ENCODE measurements at regions not wholly inside any gene's neighbourhood (a gene's known extent, or its start where the extent isn't known, plus 50 kb on each side); places are given as distances from the start of the nearest gene placed in this dataset.
A peak's percentile ranks its signal among the peaks of the same experiment; 100 is the strongest.

GRCh38 chr3:30470496-30470895 lies 135.9 kb upstream of the TGFBR2 start:
- H4K20me1 ChIP-seq (ENCODE audit: control insufficient read depth, extremely low read depth, insufficient read depth, low read length): no peaks in the 10 kb centered on the region
- peak in 1 of 2 donors; percentile 75 for DNase-seq (ENCODE audit: low read depth in 2 of 2)
- no peak overlapping the region for H2AFZ ChIP-seq (ENCODE audit: low read length)
- TF ChIP-seq CTCF (conservative IDR thresholded peaks at IDR 0.05 in 1 of 2, IDR thresholded peaks at IDR 0.05 in 1 of 2; ENCODE audit: low read depth in 1 of 2, low read length in 2 of 2) (no peak), EZH2 (IDR thresholded peaks at IDR 0.05; ENCODE audit: low read length, missing control alignments) (no peak)
- no peak overlapping the region for H3K4me2 ChIP-seq (ENCODE audit: extremely low read depth, insufficient read depth, low read length)
- no peaks in the 10 kb centered on the region for H3K79me2 ChIP-seq (ENCODE audit: control insufficient read depth, insufficient read depth, low read length)
- H3K4me1 ChIP-seq (ENCODE audit: control insufficient read depth, extremely low read depth, insufficient read depth, low read length): peaks cover 2% of the 10 kb centered on the region
- H3K4me3 ChIP-seq (replicated peaks in 1 of 4; ENCODE audit: control extremely low read depth in 1 of 4, insufficient read depth in 1 of 4, low read depth in 3 of 4, low read length in 4 of 4): no peak overlapping the region
- no peak overlapping the region for H3K9ac ChIP-seq (ENCODE audit: insufficient read depth, low read length)
- no peaks in the 10 kb centered on the region for H3K9me3 ChIP-seq (ENCODE audit: control insufficient read depth, insufficient read depth, low read depth, low read length)
- no peaks in the 10 kb centered on the region for H3K27me3 ChIP-seq (ENCODE audit: control insufficient read depth, insufficient read depth, low read length)
- no peaks in the 10 kb centered on the region for H3K36me3 ChIP-seq (ENCODE audit: control insufficient read depth, insufficient read depth, low read length)
- H3K27ac ChIP-seq (ENCODE audit: insufficient read depth, low read length): no peak overlapping the region

GRCh38 chr3:30471066-30471465 lies 135.3 kb upstream of the TGFBR2 start:
- Histone ChIP-seq H3K4me1 (ENCODE audit: control insufficient read depth, extremely low read depth, insufficient read depth, low read length) (peaks cover 2% of the 10 kb centered on the region), H2AFZ (ENCODE audit: low read length) (no peak overlapping the region), H4K20me1 (ENCODE audit: control insufficient read depth, extremely low read depth, insufficient read depth, low read length) (no peaks in the 10 kb centered on the region), H3K36me3 (ENCODE audit: control insufficient read depth, insufficient read depth, low read length) (no peaks in the 10 kb centered on the region), H3K4me3 (replicated peaks in 1 of 4; ENCODE audit: control extremely low read depth in 1 of 4, insufficient read depth in 1 of 4, low read depth in 3 of 4, low read length in 4 of 4) (no peak overlapping the region), H3K27ac (ENCODE audit: insufficient read depth, low read length) (no peak overlapping the region), H3K9me3 (ENCODE audit: control insufficient read depth, insufficient read depth, low read depth, low read length) (no peaks in the 10 kb centered on the region), H3K4me2 (ENCODE audit: extremely low read depth, insufficient read depth, low read length) (no peak overlapping the region), H3K79me2 (ENCODE audit: control insufficient read depth, insufficient read depth, low read length) (no peaks in the 10 kb centered on the region), H3K27me3 (ENCODE audit: control insufficient read depth, insufficient read depth, low read length) (no peaks in the 10 kb centered on the region), H3K9ac (ENCODE audit: insufficient read depth, low read length) (no peak overlapping the region)
- peak; percentile 26 to 91 for DNase-seq (ENCODE audit: low read depth in 2 of 2)
- TF ChIP-seq EZH2 (IDR thresholded peaks at IDR 0.05; ENCODE audit: low read length, missing control alignments) (no peak), CTCF (conservative IDR thresholded peaks at IDR 0.05 in 1 of 2, IDR thresholded peaks at IDR 0.05 in 1 of 2; ENCODE audit: low read depth in 1 of 2, low read length in 2 of 2) (no peak)

GRCh38 chr3:30471796-30472489 lies 134.5 kb upstream of the TGFBR2 start:
- H2AFZ ChIP-seq (ENCODE audit: low read length): no peak overlapping the region
- H3K4me2 ChIP-seq (ENCODE audit: extremely low read depth, insufficient read depth, low read length): no peak overlapping the region
- TF ChIP-seq EZH2 (IDR thresholded peaks at IDR 0.05; ENCODE audit: low read length, missing control alignments): no peak
- TF ChIP-seq CTCF (conservative IDR thresholded peaks at IDR 0.05 in 1 of 2, IDR thresholded peaks at IDR 0.05 in 1 of 2; ENCODE audit: low read depth in 1 of 2, low read length in 2 of 2): no peak
- H4K20me1 ChIP-seq (ENCODE audit: control insufficient read depth, extremely low read depth, insufficient read depth, low read length): no peaks in the 10 kb centered on the region
- no peak overlapping the region for H3K4me3 ChIP-seq (replicated peaks in 1 of 4; ENCODE audit: control extremely low read depth in 1 of 4, insufficient read depth in 1 of 4, low read depth in 3 of 4, low read length in 4 of 4)
- H3K9me3 ChIP-seq (ENCODE audit: control insufficient read depth, insufficient read depth, low read depth, low read length): no peaks in the 10 kb centered on the region
- no peaks in the 10 kb centered on the region for H3K79me2 ChIP-seq (ENCODE audit: control insufficient read depth, insufficient read depth, low read length)
- no peak for DNase-seq (ENCODE audit: low read depth in 2 of 2)
- H3K27ac ChIP-seq (ENCODE audit: insufficient read depth, low read length): no peak overlapping the region
- no peak overlapping the region for H3K9ac ChIP-seq (ENCODE audit: insufficient read depth, low read length)
- no peaks in the 10 kb centered on the region for H3K36me3 ChIP-seq (ENCODE audit: control insufficient read depth, insufficient read depth, low read length)
- H3K4me1 ChIP-seq (ENCODE audit: control insufficient read depth, extremely low read depth, insufficient read depth, low read length): peaks cover 4% of the 10 kb centered on the region
- no peaks in the 10 kb centered on the region for H3K27me3 ChIP-seq (ENCODE audit: control insufficient read depth, insufficient read depth, low read length)

Data from fibroblast of lung (primary cell).